Duodenal mucosa (tissue), 2 donors: ENCODE measurements at regions not wholly inside any gene's neighbourhood (a gene's known extent, or its start where the extent isn't known, plus 50 kb on each side); places are given as distances from the start of the nearest gene placed in this dataset.

Source experiments
- H3K27ac ChIP-seq: one replicate; pipeline ENCODE4 v1.7.0; 2013; ENCODE audit warnings: low read depth, low read length
- H3K27me3 ChIP-seq, 2 donors: one replicate each; pipeline ENCODE4 v1.7.0; 2013; ENCODE audit warnings: low read length in 2 of 2, control low read depth in 1 of 2; ENCODE audit not compliant: insufficient read depth in 2 of 2, control insufficient read depth in 1 of 2
- H3K36me3 ChIP-seq, 2 donors: one replicate each; pipeline ENCODE4 v1.7.0; 2013; ENCODE audit warnings: low read length in 2 of 2, control low read depth in 1 of 2; ENCODE audit not compliant: insufficient read depth in 2 of 2, control insufficient read depth in 1 of 2
- H3K4me1 ChIP-seq, 2 donors: one replicate each; pipeline ENCODE4 v1.7.0; 2013; ENCODE audit warnings: low read length in 2 of 2, control low read depth in 1 of 2; ENCODE audit not compliant: insufficient read depth in 2 of 2, control insufficient read depth in 1 of 2
- H3K4me3 ChIP-seq, 2 donors: one replicate each; pipeline ENCODE4 v1.7.0; 2013; ENCODE audit warnings: low read length in 2 of 2, low read depth in 1 of 2
- H3K9ac ChIP-seq, 2 donors: one replicate each; pipeline ENCODE4 v1.7.0; 2013; ENCODE audit warnings: low read length in 2 of 2, low read depth in 1 of 2
- H3K9me3 ChIP-seq, 2 donors: one replicate each; pipeline ENCODE4 v1.7.0; 2013; ENCODE audit warnings: low read length in 2 of 2, control low read depth in 1 of 2; ENCODE audit not compliant: control insufficient read depth in 1 of 2

- H3K27ac ChIP-seq: no peak overlapping the region
- H3K9me3 ChIP-seq: no peaks in the 10 kb centered on the region
- H3K9ac ChIP-seq: no peak overlapping the region
- no peaks in the 10 kb centered on the region for H3K4me1 ChIP-seq
- H3K27me3 ChIP-seq: no peaks in the 10 kb centered on the region
- H3K4me3 ChIP-seq: no peak overlapping the region
- H3K36me3 ChIP-seq: no peaks in the 10 kb centered on the region
Observed at GRCh38 chr2:65957454-65957853, 477.5 kb upstream of the MEIS1 start.

DNA sequence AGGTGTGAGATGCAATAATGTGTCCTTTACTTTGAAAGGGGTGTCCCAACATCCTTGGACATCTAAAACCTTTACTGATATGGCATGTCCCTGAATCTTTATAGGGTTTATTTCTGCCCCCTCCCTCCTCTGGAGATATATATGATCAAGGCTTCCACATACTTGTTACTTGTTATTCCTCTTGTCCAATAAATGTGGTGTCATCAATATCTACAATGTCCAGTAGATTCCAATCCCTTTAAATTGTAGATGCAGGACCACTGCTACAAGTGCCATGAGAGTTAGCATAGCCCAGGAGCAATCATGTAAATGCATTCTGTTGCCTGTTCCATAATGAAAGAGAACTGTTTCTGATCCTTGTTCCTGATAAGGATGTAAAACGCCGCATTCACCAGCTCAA lies 479.7 kb upstream of the MEIS1 start:
- no peaks in the 10 kb centered on the region for H3K36me3 ChIP-seq
- H3K27ac ChIP-seq: no peak overlapping the region
- H3K27me3 ChIP-seq: no peaks in the 10 kb centered on the region
- no peak overlapping the region for H3K4me3 ChIP-seq
- H3K9me3 ChIP-seq: no peaks in the 10 kb centered on the region
- H3K9ac ChIP-seq: no peak overlapping the region
- no peaks in the 10 kb centered on the region for H3K4me1 ChIP-seq

- Histone ChIP-seq H3K27me3 (no peaks in the 10 kb centered on the region), H3K4me3 (no peak overlapping the region), H3K9me3 (no peaks in the 10 kb centered on the region), H3K9ac (no peak overlapping the region), H3K4me1 (no peaks in the 10 kb centered on the region), H3K36me3 (no peaks in the 10 kb centered on the region), H3K27ac (no peak overlapping the region)
Observed at GRCh38 chr2:65952966-65953761, 481.8 kb upstream of the MEIS1 start.

DNA sequence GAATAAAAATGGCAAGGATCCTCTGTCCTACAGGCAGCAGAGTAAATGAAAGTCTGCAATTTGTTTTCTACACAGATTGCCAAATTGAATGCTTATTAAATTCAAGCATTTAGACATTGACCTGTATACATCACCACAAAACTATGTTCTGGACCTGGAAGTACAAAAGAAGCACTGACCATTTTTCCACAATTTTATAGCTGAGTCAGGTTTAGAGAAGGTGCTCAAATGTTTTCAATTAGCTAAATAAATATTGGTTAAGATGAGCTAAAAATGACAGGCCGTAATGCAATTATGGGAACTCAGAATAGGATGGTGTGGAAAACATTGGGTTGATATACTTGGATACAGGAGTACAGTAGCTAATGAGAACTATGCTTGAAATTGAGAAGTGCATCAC lies 490.7 kb upstream of the MEIS1 start:
- Histone ChIP-seq H3K27me3 (no peaks in the 10 kb centered on the region), H3K9ac (no peak overlapping the region), H3K4me3 (no peak overlapping the region), H3K9me3 (no peaks in the 10 kb centered on the region), H3K4me1 (no peaks in the 10 kb centered on the region), H3K27ac (no peak overlapping the region), H3K36me3 (no peaks in the 10 kb centered on the region)

DNA sequence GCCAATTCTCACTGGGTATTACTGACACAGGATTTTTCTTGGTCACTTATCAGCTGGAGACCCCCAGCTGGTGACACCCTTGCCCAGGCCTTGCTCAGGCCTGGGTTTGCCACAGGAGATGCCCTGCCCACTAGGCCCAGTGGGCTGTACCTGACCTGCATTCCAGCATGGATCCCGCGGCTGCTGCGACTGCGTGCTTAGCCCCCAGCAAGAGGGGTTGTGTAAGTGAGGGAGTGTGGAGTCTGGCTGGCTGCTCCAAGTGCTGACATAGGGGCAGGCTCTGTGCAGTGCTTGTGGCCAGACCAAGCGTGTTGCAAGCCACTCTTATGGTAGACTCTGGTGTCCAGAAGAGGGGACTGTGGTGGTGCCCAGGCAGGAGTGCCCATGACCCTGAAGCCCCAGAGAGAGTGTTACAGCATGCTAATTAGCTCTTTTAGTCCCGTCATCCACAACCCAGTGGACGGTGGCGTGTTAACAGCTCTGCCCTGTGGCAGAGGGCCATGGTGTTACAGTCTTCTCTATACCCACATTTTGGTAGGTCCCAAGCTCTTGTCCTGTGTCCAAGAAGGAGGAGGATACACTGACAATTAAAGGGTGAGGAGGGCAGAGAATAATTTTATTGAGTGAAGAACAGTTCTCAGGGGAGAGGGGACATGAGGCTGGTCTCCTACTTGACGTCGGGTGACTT lies 491.7 kb upstream of the MEIS1 start:
- Histone ChIP-seq H3K4me3 (no peak overlapping the region), H3K4me1 (no peaks in the 10 kb centered on the region), H3K9ac (no peak overlapping the region), H3K36me3 (no peaks in the 10 kb centered on the region), H3K9me3 (no peaks in the 10 kb centered on the region), H3K27ac (no peak overlapping the region), H3K27me3 (no peaks in the 10 kb centered on the region)

GRCh38 chr2:65940856-65941255 lies 494.1 kb upstream of the MEIS1 start:
- H3K9ac ChIP-seq: no peak overlapping the region
- no peak overlapping the region for H3K4me3 ChIP-seq
- H3K27me3 ChIP-seq: no peaks in the 10 kb centered on the region
- H3K9me3 ChIP-seq: no peaks in the 10 kb centered on the region
- H3K27ac ChIP-seq: no peak overlapping the region
- no peaks in the 10 kb centered on the region for H3K36me3 ChIP-seq
- no peaks in the 10 kb centered on the region for H3K4me1 ChIP-seq

GRCh38 chr2:65939687-65940086 lies 495.2 kb upstream of the MEIS1 start:
- no peak overlapping the region for H3K4me3 ChIP-seq
- H3K27ac ChIP-seq: no peak overlapping the region
- no peaks in the 10 kb centered on the region for H3K27me3 ChIP-seq
- no peak overlapping the region for H3K9ac ChIP-seq
- no peaks in the 10 kb centered on the region for H3K36me3 ChIP-seq
- H3K4me1 ChIP-seq: no peaks in the 10 kb centered on the region
- H3K9me3 ChIP-seq: no peaks in the 10 kb centered on the region

DNA sequence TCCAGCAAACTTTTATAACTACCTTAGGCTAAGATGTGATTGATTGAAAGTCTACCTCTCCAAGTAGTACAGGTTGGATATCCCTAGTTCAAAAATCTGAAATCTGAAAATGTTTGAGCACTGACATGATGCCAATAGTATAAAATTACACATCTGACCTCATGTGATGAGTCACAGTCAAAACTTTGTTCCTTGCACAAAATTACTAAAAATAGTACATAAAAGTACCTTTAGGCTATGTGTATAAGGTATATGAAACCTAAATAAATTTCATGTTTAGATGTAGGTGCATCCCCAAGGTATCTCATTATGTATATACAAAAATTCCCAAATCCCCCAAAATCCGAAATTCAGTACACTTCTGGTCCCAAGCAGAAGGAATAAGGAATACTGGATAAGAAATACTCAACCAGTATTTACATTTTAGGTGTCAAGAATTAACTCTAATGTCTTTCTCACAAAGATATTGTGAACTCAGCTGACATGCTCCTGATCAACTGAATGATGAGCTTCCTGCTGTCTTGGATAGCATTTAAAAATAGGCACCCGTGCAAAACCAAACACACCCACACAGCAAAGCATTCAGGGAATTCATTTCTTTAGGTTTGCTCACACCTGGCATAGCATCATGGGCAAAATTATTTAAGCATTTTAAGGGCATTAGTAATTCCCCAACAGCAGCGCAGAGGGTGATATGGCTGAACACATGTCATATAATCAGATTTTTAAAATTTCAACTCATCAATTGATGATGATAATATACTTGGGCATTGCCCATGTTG lies 497.4 kb upstream of the MEIS1 start:
- no peaks in the 10 kb centered on the region for H3K4me1 ChIP-seq
- H3K36me3 ChIP-seq: no peaks in the 10 kb centered on the region
- no peak overlapping the region for H3K27ac ChIP-seq
- H3K27me3 ChIP-seq: no peaks in the 10 kb centered on the region
- H3K9ac ChIP-seq: no peak overlapping the region
- no peaks in the 10 kb centered on the region for H3K9me3 ChIP-seq
- H3K4me3 ChIP-seq: no peak overlapping the region

- Histone ChIP-seq H3K36me3 (no peaks in the 10 kb centered on the region), H3K9me3 (no peaks in the 10 kb centered on the region), H3K4me3 (no peak overlapping the region), H3K27ac (no peak overlapping the region), H3K9ac (no peak overlapping the region), H3K4me1 (no peaks in the 10 kb centered on the region), H3K27me3 (no peaks in the 10 kb centered on the region)
Observed at GRCh38 chr2:65934992-65935629, 499.8 kb upstream of the MEIS1 start.

- Histone ChIP-seq H3K9ac (no peak overlapping the region), H3K4me3 (no peak overlapping the region), H3K36me3 (no peaks in the 10 kb centered on the region), H3K4me1 (no peaks in the 10 kb centered on the region), H3K27me3 (no peaks in the 10 kb centered on the region), H3K27ac (no peak overlapping the region), H3K9me3 (no peaks in the 10 kb centered on the region)
Observed at GRCh38 chr2:65932571-65932970, 500.2 kb upstream of the SPRED2 start.
